Gastrocnemius medialis (tissue), 4 donors: ENCODE measurements at regions not wholly inside any gene's neighbourhood (a gene's known extent, or its start where the extent isn't known, plus 50 kb on each side); places are given as distances from the start of the nearest gene placed in this dataset.

Experiments used
- CTCF ChIP-seq, 5 experiments: fragments of 450-650 bp in 3 of 5; fragments of 200-600 bp in 2 of 5; sonication (generic) in 2 of 5; IDR thresholded peaks in 4 of 5; conservative IDR thresholded peaks in 1 of 5; 1 replicate in 4 of 5; 2 replicates in 1 of 5; pipeline ENCODE4 v1.5.1; 2016 to 2019; ENCODE audit warnings: antibody characterized with exemption in 5 of 5, mild to moderate bottlenecking in 3 of 5, moderate library complexity in 3 of 5
- POLR2A ChIP-seq, 2 donors: fragments of 450-650 bp; IDR thresholded peaks; one replicate each; pipeline ENCODE4 v1.6.1; 2017; ENCODE audit warnings: antibody characterized with exemption in 2 of 2, mild to moderate bottlenecking in 2 of 2, moderate library complexity in 2 of 2

DNA sequence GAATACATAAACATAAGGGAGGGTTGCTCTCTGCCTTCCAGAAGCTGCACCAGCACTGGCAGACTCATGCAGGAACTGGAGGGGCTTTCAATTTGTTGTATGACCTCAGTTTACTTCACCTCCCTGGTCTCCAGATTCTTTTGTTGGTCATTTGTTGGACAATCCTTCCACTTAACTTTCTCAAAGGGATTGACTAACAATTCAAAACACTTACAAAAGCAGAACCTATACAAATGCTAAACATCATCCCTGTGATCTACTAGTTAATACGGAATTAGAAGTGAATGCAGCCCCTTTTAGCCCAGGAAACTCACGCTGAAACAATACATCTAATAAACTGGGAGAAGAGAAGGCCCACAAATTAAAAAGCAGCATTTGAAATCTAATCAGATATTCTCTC, 404.6 kb upstream of the BRINP1 start:
- no peak for TF ChIP-seq POLR2A (IDR thresholded peaks at IDR 0.05)
- no peak for TF ChIP-seq CTCF (IDR thresholded peaks at IDR 0.05 in 4 of 5, conservative IDR thresholded peaks at IDR 0.05 in 1 of 5)
